Prostate gland (tissue), 2 donors: ENCODE measurements at regions not wholly inside any gene's neighbourhood (a gene's known extent, or its start where the extent isn't known, plus 50 kb on each side); places are given as distances from the start of the nearest gene placed in this dataset.

Source experiments
- CTCF ChIP-seq, 4 experiments: fragments of 200-600 bp in 2 of 4; fragments of 450-650 bp in 2 of 4; sonication (generic) in 2 of 4; IDR thresholded peaks; 1 replicate in 3 of 4; 2 replicates in 1 of 4; pipeline ENCODE4 v1.5.1; 2016 to 2019; ENCODE audit warnings: antibody characterized with exemption in 4 of 4, mild to moderate bottlenecking in 2 of 4, moderate library complexity in 2 of 4
- POLR2A ChIP-seq: fragments of 450-650 bp; IDR thresholded peaks from one replicate; pipeline ENCODE4 v1.6.1; 2016; ENCODE audit warnings: antibody characterized with exemption, mild to moderate bottlenecking
- POLR2AphosphoS5 ChIP-seq: sonication (generic); formaldehyde crosslinking; IDR thresholded peaks from one replicate; pipeline ENCODE4 v1.6.1; 2017; ENCODE audit warnings: antibody characterized with exemption

- TF ChIP-seq CTCF (IDR thresholded peaks at IDR 0.05) (no peak), POLR2A (no peak), POLR2AphosphoS5 (no peak)
These were observed 988.2 kb upstream of the CHAC2 start for GRCh38 chr2:52779446-52779845.
